DOHH2 (cell line): ENCODE measurements at regions not wholly inside any gene's neighbourhood (a gene's known extent, or its start where the extent isn't known, plus 50 kb on each side); places are given as distances from the start of the nearest gene placed in this dataset.

Experiments
- EZH2phosphoT487 ChIP-seq: fragments of 200-600 bp; sonication (generic); IDR thresholded peaks from 2 replicates; pipeline ENCODE4 v1.6.1; 2017; ENCODE audit warnings: borderline replicate concordance, mild to moderate bottlenecking, antibody characterized with exemption, low read length, moderate library complexity, mixed read lengths
- TF ChIP-seq, protein P1 (sequence below): fragments of 200-600 bp; sonication (generic); IDR thresholded peaks from one replicate; pipeline ENCODE4 v1.5.1; 2014; ENCODE audit warnings: antibody characterized with exemption, mild to moderate bottlenecking, low read depth, low read length; ENCODE audit not compliant: poor library complexity, severe bottlenecking

DNA sequence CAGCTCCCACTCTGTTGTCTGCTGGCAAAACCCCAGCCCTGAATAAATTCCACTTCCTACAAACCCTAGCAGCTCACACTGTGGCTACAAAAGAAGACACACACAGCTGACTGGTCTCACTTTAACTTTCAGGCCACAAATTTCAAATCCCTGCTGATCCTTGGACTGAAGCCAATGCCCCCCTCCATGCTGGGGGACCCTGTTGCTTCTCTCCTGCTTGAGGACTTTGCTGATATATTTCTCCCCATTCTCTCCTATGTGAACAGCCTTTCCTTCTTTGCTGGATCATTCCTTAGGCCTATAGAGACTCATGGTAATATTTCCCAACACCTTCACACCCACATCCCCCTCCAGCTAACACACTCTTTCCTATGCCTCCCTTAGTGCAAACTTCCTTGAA lies 79.6 kb upstream of the ADRA1B start:
- TF ChIP-seq, protein P1, sequence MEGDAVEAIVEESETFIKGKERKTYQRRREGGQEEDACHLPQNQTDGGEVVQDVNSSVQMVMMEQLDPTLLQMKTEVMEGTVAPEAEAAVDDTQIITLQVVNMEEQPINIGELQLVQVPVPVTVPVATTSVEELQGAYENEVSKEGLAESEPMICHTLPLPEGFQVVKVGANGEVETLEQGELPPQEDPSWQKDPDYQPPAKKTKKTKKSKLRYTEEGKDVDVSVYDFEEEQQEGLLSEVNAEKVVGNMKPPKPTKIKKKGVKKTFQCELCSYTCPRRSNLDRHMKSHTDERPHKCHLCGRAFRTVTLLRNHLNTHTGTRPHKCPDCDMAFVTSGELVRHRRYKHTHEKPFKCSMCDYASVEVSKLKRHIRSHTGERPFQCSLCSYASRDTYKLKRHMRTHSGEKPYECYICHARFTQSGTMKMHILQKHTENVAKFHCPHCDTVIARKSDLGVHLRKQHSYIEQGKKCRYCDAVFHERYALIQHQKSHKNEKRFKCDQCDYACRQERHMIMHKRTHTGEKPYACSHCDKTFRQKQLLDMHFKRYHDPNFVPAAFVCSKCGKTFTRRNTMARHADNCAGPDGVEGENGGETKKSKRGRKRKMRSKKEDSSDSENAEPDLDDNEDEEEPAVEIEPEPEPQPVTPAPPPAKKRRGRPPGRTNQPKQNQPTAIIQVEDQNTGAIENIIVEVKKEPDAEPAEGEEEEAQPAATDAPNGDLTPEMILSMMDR: no peak
- no peak for TF ChIP-seq EZH2phosphoT487
